Ascending aorta (tissue), 2 donors: ENCODE measurements at regions not wholly inside any gene's neighbourhood (a gene's known extent, or its start where the extent isn't known, plus 50 kb on each side); places are given as distances from the start of the nearest gene placed in this dataset.

Source experiments
- DNase-seq, 2 donors: peaks; one replicate each; pipeline ENCODE4 v3.0.0-alpha.2; 2019; ENCODE audit warnings: low spot score in 2 of 2
- H3K27ac ChIP-seq, 2 donors: fragments of 200-600 bp; sonication (generic); one replicate each; pipeline ENCODE4 v1.5.1; 2016 to 2017; ENCODE audit warnings: mild to moderate bottlenecking in 1 of 2
- H3K27me3 ChIP-seq: fragments of 200-600 bp; sonication (generic); one replicate; pipeline ENCODE4 v1.5.1; 2017
- H3K36me3 ChIP-seq, 2 donors: fragments of 200-600 bp; sonication (generic); one replicate each; pipeline ENCODE4 v1.5.1; 2016
- H3K4me1 ChIP-seq, 2 donors: fragments of 200-600 bp; sonication (generic); one replicate each; pipeline ENCODE4 v1.5.1; 2016 to 2017; ENCODE audit warnings: mild to moderate bottlenecking in 1 of 2
- H3K4me3 ChIP-seq, 2 donors: fragments of 200-600 bp; sonication (generic); one replicate each; pipeline ENCODE4 v1.5.1; 2016 to 2017; ENCODE audit warnings: mild to moderate bottlenecking in 1 of 2
- H3K9me3 ChIP-seq, 2 donors: fragments of 200-600 bp; sonication (generic); one replicate each; pipeline ENCODE4 v1.5.1; 2016
- intact Hi-C: fragments of 100-400 bp; cut with DNase I; formaldehyde crosslinking; loops from one replicate; pipeline ENCODE4 v1.15.1; 2023
- TF ChIP-seq, protein P1 (sequence below), 3 experiments: fragments of 200-600 bp in 2 of 3; fragments of 450-650 bp in 1 of 3; sonication (generic) in 2 of 3; IDR thresholded peaks; one replicate each; pipeline ENCODE4 v1.5.1; 2016 to 2019; ENCODE audit warnings: antibody characterized with exemption in 3 of 3, mild to moderate bottlenecking in 1 of 3, moderate library complexity in 1 of 3

GRCh38 chr18:30705943-30706342 lies 336.6 kb downstream of the DSC3 start:
- no peak for DNase-seq
- Histone ChIP-seq H3K4me1 (no peaks in the 10 kb centered on the region), H3K27me3 (no peaks in the 10 kb centered on the region), H3K36me3 (no peaks in the 10 kb centered on the region), H3K9me3 (no peaks in the 10 kb centered on the region), H3K4me3 (no peak overlapping the region), H3K27ac (no peak overlapping the region)
- intact Hi-C loops = no loop called here
- TF ChIP-seq, protein P1, sequence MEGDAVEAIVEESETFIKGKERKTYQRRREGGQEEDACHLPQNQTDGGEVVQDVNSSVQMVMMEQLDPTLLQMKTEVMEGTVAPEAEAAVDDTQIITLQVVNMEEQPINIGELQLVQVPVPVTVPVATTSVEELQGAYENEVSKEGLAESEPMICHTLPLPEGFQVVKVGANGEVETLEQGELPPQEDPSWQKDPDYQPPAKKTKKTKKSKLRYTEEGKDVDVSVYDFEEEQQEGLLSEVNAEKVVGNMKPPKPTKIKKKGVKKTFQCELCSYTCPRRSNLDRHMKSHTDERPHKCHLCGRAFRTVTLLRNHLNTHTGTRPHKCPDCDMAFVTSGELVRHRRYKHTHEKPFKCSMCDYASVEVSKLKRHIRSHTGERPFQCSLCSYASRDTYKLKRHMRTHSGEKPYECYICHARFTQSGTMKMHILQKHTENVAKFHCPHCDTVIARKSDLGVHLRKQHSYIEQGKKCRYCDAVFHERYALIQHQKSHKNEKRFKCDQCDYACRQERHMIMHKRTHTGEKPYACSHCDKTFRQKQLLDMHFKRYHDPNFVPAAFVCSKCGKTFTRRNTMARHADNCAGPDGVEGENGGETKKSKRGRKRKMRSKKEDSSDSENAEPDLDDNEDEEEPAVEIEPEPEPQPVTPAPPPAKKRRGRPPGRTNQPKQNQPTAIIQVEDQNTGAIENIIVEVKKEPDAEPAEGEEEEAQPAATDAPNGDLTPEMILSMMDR (IDR thresholded peaks at IDR 0.05) = no peak

GRCh38 chr18:30698571-30698970 lies 344.0 kb downstream of the DSC3 start:
- TF ChIP-seq, protein P1 (IDR thresholded peaks at IDR 0.05) = no peak
- intact Hi-C loops = no loop called here
- Histone ChIP-seq H3K4me3 (no peak overlapping the region), H3K36me3 (no peaks in the 10 kb centered on the region), H3K27me3 (no peaks in the 10 kb centered on the region), H3K4me1 (no peaks in the 10 kb centered on the region), H3K9me3 (no peaks in the 10 kb centered on the region), H3K27ac (no peak overlapping the region)
- no peak for DNase-seq

GRCh38 chr18:30696201-30696600 lies 346.3 kb downstream of the DSC3 start:
- Histone ChIP-seq H3K36me3 (no peaks in the 10 kb centered on the region), H3K27me3 (no peaks in the 10 kb centered on the region), H3K27ac (no peak overlapping the region), H3K9me3 (no peaks in the 10 kb centered on the region), H3K4me1 (no peaks in the 10 kb centered on the region), H3K4me3 (no peak overlapping the region)
- DNase-seq = no peak
- TF ChIP-seq, protein P1 (IDR thresholded peaks at IDR 0.05) = no peak
- intact Hi-C loops = no loop called here

DNA sequence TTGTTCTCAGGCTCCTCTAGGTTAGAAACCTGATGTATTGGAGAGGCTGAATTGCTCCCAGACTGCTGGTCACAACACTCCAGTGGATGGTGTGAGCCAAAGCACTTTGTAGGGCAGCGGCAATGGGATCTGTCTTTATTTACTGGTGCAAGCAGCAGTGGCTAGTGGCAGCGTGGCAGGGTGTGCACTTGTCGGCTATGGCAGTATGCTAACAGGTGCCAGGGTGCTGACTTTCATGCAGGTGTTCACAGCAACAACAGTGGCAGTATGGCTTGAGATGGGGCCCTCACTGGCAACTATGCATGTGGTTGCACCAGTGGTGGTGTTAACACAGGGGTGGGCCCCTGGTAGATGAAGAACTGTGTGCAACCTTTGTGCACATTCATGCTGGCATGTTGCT lies 347.8 kb downstream of the DSC3 start:
- no peak overlapping the region for H3K4me3 ChIP-seq
- TF ChIP-seq, protein P1 (IDR thresholded peaks at IDR 0.05) = no peak
- no peaks in the 10 kb centered on the region for H3K27me3 ChIP-seq
- no peaks in the 10 kb centered on the region for H3K36me3 ChIP-seq
- H3K27ac ChIP-seq = no peak overlapping the region
- no peaks in the 10 kb centered on the region for H3K9me3 ChIP-seq
- no peak for DNase-seq
- H3K4me1 ChIP-seq = no peaks in the 10 kb centered on the region
- intact Hi-C loops = no loop called here

DNA sequence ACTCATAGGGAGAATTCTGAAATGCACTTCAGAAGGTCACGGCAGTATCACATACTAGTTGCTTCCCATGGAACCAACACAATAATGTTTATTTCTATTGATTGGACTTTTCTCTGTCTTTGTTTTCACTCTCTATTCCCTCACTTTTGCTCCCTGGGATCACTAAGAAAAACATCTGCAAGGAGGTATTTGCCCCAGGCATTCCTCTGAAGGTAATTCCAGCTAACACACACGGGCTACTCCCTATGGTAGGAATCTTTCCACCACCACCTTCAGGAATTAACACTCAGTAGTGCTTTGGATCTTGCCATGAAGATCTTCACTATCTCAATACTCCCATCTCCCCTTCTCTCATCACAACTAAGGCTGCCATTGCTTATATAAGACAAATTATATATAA lies 353.3 kb downstream of the DSC3 start:
- Histone ChIP-seq H3K9me3 (no peaks in the 10 kb centered on the region), H3K27me3 (no peaks in the 10 kb centered on the region), H3K4me3 (no peak overlapping the region), H3K36me3 (no peaks in the 10 kb centered on the region), H3K4me1 (no peaks in the 10 kb centered on the region), H3K27ac (no peak overlapping the region)
- intact Hi-C loops = no loop called here
- TF ChIP-seq, protein P1 (IDR thresholded peaks at IDR 0.05) = no peak
- no peak for DNase-seq

DNA sequence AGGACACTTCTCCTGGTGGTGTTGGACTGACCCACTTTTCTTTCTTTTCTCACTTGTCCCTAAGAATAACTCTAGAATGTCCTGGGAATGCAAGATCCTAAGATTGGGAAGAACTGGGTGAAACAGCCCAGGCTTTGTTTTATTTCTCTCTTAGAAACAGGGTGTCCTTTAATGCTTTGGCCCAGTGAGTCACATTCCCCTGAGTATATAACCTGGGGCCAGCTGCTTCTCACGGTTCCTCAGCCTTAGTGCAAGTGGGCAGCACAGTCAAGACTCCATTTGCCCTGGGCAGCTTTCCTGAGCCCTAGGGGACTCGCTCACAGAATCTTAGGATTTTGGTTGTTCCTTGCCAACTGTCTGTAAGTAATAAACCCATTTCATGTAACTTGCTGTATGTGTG lies 355.0 kb downstream of the DSC3 start:
- no peak overlapping the region for H3K27ac ChIP-seq
- H3K4me1 ChIP-seq = no peaks in the 10 kb centered on the region
- no peak overlapping the region for H3K4me3 ChIP-seq
- H3K9me3 ChIP-seq = no peaks in the 10 kb centered on the region
- no peaks in the 10 kb centered on the region for H3K27me3 ChIP-seq
- TF ChIP-seq, protein P1 (IDR thresholded peaks at IDR 0.05) = no peak
- intact Hi-C loops = no loop called here
- H3K36me3 ChIP-seq = no peaks in the 10 kb centered on the region
- DNase-seq = no peak
